GM12878 (cell line): ENCODE measurements at regions not wholly inside any gene's neighbourhood (a gene's known extent, or its start where the extent isn't known, plus 50 kb on each side); places are given as distances from the start of the nearest gene placed in this dataset.

ENCODE experiments used
- ATAC-seq: fragments of 200-7000 bp; cut with Tn5 transposase; 3 replicates; pipeline ENCODE4 v1.9.1; 2020; ENCODE audit warnings: mild to moderate bottlenecking, moderate library complexity
- BruUV-seq: library from RNA; stranded (reverse); fragments of 400-500 nt; replicated peaks from 2 replicates; lab custom pipeline; 2021; lab: Mats Ljungman, UMichigan
- CTCF ChIA-PET: fragments of 300-600 bp; sonication (Branson Sonifier 250); formaldehyde crosslinking; extraction: SDS; loops from one replicate; lab custom pipeline; 2021; ENCODE audit warnings: inconsistent platforms; lab: Yijun Ruan, JAX
- POLR2A ChIA-PET: fragments of 350-600 bp; formaldehyde crosslinking; extraction: SDS; loops from one replicate; lab custom pipeline; 2021; ENCODE audit warnings: inconsistent platforms; lab: Charles Lee
- RAD21 ChIA-PET: fragments of 300-600 bp; sonication (Branson Sonifier 250); formaldehyde crosslinking; loops from one replicate; lab custom pipeline; 2023; ENCODE audit warnings: antibody characterized with exemption; ENCODE audit not compliant: unreplicated experiment; lab: Charles Lee
- SMC1A ChIA-PET: fragments of 300-600 bp; sonication (Branson Sonifier 250); formaldehyde crosslinking; loops from one replicate; lab custom pipeline; 2023; ENCODE audit not compliant: unreplicated experiment, uncharacterized antibody; lab: Charles Lee
- DNase-seq: peaks from one replicate; pipeline ENCODE4 v3.0.0-alpha.2; 2011; ENCODE audit warnings: low read depth, low spot score
- FAIRE-seq: peaks from 3 replicates; lab custom pipeline; 2011; peaks lifted over from hg19 to GRCh38; lab: Jason Lieb, UNC
- H2AFZ ChIP-seq: 2 replicates; pipeline ENCODE4 v1.6.0; 2011; ENCODE audit warnings: low read depth, low read length, control low read depth; ENCODE audit not compliant: control insufficient read depth
- H3K27ac ChIP-seq: 2 replicates; pipeline ENCODE4 v1.5.1; 2011; ENCODE audit warnings: control low read depth; ENCODE audit not compliant: control insufficient read depth, insufficient read depth
- H3K27me3 ChIP-seq, 2 experiments: replicated peaks in 1 of 2; 2 replicates each; pipeline versions ENCODE4 v1.6.0 to v1.6.1; 2011; ENCODE audit warnings: low read length in 1 of 2; ENCODE audit not compliant: control insufficient read depth in 2 of 2, insufficient read depth in 2 of 2
- H3K36me3 ChIP-seq, 2 experiments: 2 replicates each; pipeline ENCODE4 v1.5.1; 2011; ENCODE audit warnings: low read length in 1 of 2; ENCODE audit not compliant: control insufficient read depth in 2 of 2, insufficient read depth in 2 of 2
- H3K4me1 ChIP-seq: 2 replicates; pipeline ENCODE4 v1.6.1; 2011; ENCODE audit warnings: mild to moderate bottlenecking, low read length, moderate library complexity, mixed read lengths; ENCODE audit not compliant: control insufficient read depth, insufficient read depth
- H3K4me2 ChIP-seq: 2 replicates; pipeline ENCODE4 v1.6.0; 2011; ENCODE audit warnings: control low read depth; ENCODE audit not compliant: control insufficient read depth, insufficient read depth
- H3K4me3 ChIP-seq: fragments of 200-600 bp; sonication (generic); 2 replicates; pipeline ENCODE4 v1.5.1; 2016
- H3K79me2 ChIP-seq: 2 replicates; pipeline ENCODE4 v1.6.0; 2011; ENCODE audit warnings: low read length; ENCODE audit not compliant: control insufficient read depth, insufficient read depth
- H3K9ac ChIP-seq: 2 replicates; pipeline ENCODE4 v1.8.0; 2011; ENCODE audit warnings: low read length, control low read depth, mixed read lengths; ENCODE audit not compliant: control insufficient read depth, insufficient read depth
- H3K9me3 ChIP-seq: replicated peaks from 3 replicates; pipeline ENCODE4 v1.5.1; 2011; ENCODE audit warnings: mild to moderate bottlenecking, low read length; ENCODE audit not compliant: control insufficient read depth, insufficient read depth
- H4K20me1 ChIP-seq: 2 replicates; pipeline ENCODE4 v1.6.0; 2011; ENCODE audit not compliant: control insufficient read depth, insufficient read depth
- CHD2 ChIP-seq: IDR thresholded peaks from 2 replicates; pipeline ENCODE4 v1.6.1; 2011; ENCODE audit warnings: low read depth, low read length, improper control_type of control experiment, borderline replicate concordance
- HCFC1 ChIP-seq: fragments of 150-350 bp; IDR thresholded peaks from 2 replicates; pipeline ENCODE4 v1.6.1; 2014; ENCODE audit warnings: low read length
- IKZF1 ChIP-seq: fragments of 450-650 bp; conservative IDR thresholded peaks from 2 replicates; pipeline ENCODE4 v1.6.1; 2017; ENCODE audit warnings: antibody characterized with exemption, mild to moderate bottlenecking
- JUNB ChIP-seq: IDR thresholded peaks from 2 replicates; pipeline ENCODE4 v1.6.1; 2016; ENCODE audit warnings: antibody characterized with exemption, mild to moderate bottlenecking
- NFYB ChIP-seq: IDR thresholded peaks from 2 replicates; pipeline ENCODE4 v1.6.1; 2011; ENCODE audit warnings: low read depth, mild to moderate bottlenecking, low read length, improper control_type of control experiment, moderate library complexity; ENCODE audit not compliant: insufficient read depth
- SUZ12 ChIP-seq: fragments of 200-600 bp; sonication (generic); IDR thresholded peaks from one replicate; pipeline ENCODE4 v1.6.1; 2018; ENCODE audit warnings: antibody characterized with exemption, mild to moderate bottlenecking; ENCODE audit not compliant: unreplicated experiment
- YBX1 ChIP-seq: fragments of 450-650 bp; IDR thresholded peaks from 2 replicates; pipeline ENCODE4 v1.6.1; 2016; ENCODE audit warnings: antibody characterized with exemption
- ZNF207 ChIP-seq: fragments of 450-650 bp; IDR thresholded peaks from 2 replicates; pipeline ENCODE4 v1.6.1; 2014; ENCODE audit warnings: antibody characterized with exemption, mild to moderate bottlenecking, borderline replicate concordance
- ZNF24 ChIP-seq: fragments of 450-650 bp; IDR thresholded peaks from 2 replicates; pipeline ENCODE4 v1.6.1; 2017; ENCODE audit warnings: antibody characterized with exemption, mild to moderate bottlenecking
- ZZZ3 ChIP-seq: IDR thresholded peaks from 2 replicates; pipeline ENCODE4 v1.6.1; 2011; ENCODE audit warnings: low read depth; ENCODE audit not compliant: control insufficient read depth, insufficient read length
- WGBS: methylation state at CpG from one replicate; pipeline ENCODE4 v1.1.6; 2016; ENCODE audit warnings: low lambda C conversion rate; ENCODE audit not compliant: insufficient replicate concordance, insufficient coverage; ENCODE audit errors: missing lambda C conversion rate; 5-methylcytosine and 5-hydroxymethylcytosine counted together
- in situ Hi-C: fragments of 300-500 bp; cut with MboI; formaldehyde crosslinking; loops from 9 replicates; pipeline ENCODE4 v1.14.3; 2018; ENCODE audit warnings: mixed read lengths
- intact Hi-C: fragments of 100-400 bp; cut with micrococcal nuclease; formaldehyde crosslinking; loops from one replicate; pipeline ENCODE4 v1.14.2; 2022; ENCODE audit not compliant: unreplicated experiment
- TF ChIP-seq, protein P1 (sequence below): fragments of 450-650 bp; IDR thresholded peaks from 2 replicates; pipeline ENCODE4 v1.6.1; 2017; ENCODE audit warnings: mild to moderate bottlenecking, moderate library complexity
- TF ChIP-seq, protein P2 (sequence below): fragments of 450-650 bp; IDR thresholded peaks from 2 replicates; pipeline ENCODE4 v1.6.1; 2017; ENCODE audit warnings: mild to moderate bottlenecking, moderate library complexity
- TF ChIP-seq, protein P3 (sequence below): fragments of 450-650 bp; IDR thresholded peaks from 2 replicates; pipeline ENCODE4 v1.6.1; 2018; ENCODE audit warnings: borderline replicate concordance, mild to moderate bottlenecking; ENCODE audit not compliant: partially characterized antibody

DNA sequence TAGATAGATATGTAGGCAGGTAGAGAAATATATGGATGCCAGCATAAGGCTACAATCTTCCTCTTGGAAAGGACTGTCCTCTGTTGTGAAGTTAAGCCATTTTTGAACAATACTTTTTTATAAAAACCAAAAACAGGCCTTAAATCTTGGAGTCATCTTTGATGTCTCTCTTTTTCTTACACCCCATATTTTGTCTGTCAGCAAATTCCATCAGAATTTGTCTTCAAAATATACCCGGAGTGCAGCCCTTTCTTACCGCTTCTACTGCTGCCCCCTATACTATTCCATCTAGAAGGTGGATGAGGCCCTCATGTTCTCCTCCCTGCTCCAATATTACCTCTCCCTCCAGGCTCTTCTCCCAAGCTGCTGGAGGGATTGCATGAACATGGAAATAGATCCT, 326.5 kb downstream of the HAPSTR1 start:
- intact Hi-C loops, result no loop called here
- Histone ChIP-seq H3K4me3 (no peak overlapping the region), H3K27ac (no peak overlapping the region), H3K27me3 (no peaks in the 10 kb centered on the region; a peak in 1 of 4 replicates), H3K4me1 (no peaks in the 10 kb centered on the region), H4K20me1 (no peaks in the 10 kb centered on the region; the same call in 1 of the 2 replicates), H3K9ac (no peak overlapping the region), H3K36me3 (no peaks in the 10 kb centered on the region), H3K79me2 (no peaks in the 10 kb centered on the region), H3K4me2 (no peak overlapping the region), H2AFZ (no peak overlapping the region), H3K9me3 (no peaks in the 10 kb centered on the region)
- POLR2A ChIA-PET, result no interaction called here
- BruUV-seq, result no TSS peak
- ATAC-seq (no peak), FAIRE-seq (no peak), DNase-seq (no peak)
- WGBS, result 50% methylated on average over 2 of the region's 2 CpGs
- in situ Hi-C loops, result no loop called here
- CTCF ChIA-PET, result no interaction called here
- RAD21 ChIA-PET, result no interaction called here
- SMC1A ChIA-PET, result no interaction called here
- no peak for TF ChIP-seq JUNB
- no peak for TF ChIP-seq ZZZ3
- TF ChIP-seq NFYB, result no peak
- TF ChIP-seq, protein P1, sequence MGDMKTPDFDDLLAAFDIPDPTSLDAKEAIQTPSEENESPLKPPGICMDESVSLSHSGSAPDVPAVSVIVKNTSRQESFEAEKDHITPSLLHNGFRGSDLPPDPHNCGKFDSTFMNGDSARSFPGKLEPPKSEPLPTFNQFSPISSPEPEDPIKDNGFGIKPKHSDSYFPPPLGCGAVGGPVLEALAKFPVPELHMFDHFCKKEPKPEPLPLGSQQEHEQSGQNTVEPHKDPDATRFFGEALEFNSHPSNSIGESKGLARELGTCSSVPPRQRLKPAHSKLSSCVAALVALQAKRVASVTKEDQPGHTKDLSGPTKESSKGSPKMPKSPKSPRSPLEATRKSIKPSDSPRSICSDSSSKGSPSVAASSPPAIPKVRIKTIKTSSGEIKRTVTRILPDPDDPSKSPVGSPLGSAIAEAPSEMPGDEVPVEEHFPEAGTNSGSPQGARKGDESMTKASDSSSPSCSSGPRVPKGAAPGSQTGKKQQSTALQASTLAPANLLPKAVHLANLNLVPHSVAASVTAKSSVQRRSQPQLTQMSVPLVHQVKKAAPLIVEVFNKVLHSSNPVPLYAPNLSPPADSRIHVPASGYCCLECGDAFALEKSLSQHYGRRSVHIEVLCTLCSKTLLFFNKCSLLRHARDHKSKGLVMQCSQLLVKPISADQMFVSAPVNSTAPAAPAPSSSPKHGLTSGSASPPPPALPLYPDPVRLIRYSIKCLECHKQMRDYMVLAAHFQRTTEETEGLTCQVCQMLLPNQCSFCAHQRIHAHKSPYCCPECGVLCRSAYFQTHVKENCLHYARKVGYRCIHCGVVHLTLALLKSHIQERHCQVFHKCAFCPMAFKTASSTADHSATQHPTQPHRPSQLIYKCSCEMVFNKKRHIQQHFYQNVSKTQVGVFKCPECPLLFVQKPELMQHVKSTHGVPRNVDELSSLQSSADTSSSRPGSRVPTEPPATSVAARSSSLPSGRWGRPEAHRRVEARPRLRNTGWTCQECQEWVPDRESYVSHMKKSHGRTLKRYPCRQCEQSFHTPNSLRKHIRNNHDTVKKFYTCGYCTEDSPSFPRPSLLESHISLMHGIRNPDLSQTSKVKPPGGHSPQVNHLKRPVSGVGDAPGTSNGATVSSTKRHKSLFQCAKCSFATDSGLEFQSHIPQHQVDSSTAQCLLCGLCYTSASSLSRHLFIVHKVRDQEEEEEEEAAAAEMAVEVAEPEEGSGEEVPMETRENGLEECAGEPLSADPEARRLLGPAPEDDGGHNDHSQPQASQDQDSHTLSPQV, result no peak
- TF ChIP-seq, protein P2, sequence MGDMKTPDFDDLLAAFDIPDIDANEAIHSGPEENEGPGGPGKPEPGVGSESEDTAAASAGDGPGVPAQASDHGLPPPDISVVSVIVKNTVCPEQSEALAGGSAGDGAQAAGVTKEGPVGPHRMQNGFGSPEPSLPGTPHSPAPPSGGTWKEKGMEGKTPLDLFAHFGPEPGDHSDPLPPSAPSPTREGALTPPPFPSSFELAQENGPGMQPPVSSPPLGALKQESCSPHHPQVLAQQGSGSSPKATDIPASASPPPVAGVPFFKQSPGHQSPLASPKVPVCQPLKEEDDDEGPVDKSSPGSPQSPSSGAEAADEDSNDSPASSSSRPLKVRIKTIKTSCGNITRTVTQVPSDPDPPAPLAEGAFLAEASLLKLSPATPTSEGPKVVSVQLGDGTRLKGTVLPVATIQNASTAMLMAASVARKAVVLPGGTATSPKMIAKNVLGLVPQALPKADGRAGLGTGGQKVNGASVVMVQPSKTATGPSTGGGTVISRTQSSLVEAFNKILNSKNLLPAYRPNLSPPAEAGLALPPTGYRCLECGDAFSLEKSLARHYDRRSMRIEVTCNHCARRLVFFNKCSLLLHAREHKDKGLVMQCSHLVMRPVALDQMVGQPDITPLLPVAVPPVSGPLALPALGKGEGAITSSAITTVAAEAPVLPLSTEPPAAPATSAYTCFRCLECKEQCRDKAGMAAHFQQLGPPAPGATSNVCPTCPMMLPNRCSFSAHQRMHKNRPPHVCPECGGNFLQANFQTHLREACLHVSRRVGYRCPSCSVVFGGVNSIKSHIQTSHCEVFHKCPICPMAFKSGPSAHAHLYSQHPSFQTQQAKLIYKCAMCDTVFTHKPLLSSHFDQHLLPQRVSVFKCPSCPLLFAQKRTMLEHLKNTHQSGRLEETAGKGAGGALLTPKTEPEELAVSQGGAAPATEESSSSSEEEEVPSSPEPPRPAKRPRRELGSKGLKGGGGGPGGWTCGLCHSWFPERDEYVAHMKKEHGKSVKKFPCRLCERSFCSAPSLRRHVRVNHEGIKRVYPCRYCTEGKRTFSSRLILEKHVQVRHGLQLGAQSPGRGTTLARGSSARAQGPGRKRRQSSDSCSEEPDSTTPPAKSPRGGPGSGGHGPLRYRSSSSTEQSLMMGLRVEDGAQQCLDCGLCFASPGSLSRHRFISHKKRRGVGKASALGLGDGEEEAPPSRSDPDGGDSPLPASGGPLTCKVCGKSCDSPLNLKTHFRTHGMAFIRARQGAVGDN, result no peak
- no peak for TF ChIP-seq ZNF24
- no peak for TF ChIP-seq ZNF207
- TF ChIP-seq HCFC1, result no peak
- TF ChIP-seq, protein P3, sequence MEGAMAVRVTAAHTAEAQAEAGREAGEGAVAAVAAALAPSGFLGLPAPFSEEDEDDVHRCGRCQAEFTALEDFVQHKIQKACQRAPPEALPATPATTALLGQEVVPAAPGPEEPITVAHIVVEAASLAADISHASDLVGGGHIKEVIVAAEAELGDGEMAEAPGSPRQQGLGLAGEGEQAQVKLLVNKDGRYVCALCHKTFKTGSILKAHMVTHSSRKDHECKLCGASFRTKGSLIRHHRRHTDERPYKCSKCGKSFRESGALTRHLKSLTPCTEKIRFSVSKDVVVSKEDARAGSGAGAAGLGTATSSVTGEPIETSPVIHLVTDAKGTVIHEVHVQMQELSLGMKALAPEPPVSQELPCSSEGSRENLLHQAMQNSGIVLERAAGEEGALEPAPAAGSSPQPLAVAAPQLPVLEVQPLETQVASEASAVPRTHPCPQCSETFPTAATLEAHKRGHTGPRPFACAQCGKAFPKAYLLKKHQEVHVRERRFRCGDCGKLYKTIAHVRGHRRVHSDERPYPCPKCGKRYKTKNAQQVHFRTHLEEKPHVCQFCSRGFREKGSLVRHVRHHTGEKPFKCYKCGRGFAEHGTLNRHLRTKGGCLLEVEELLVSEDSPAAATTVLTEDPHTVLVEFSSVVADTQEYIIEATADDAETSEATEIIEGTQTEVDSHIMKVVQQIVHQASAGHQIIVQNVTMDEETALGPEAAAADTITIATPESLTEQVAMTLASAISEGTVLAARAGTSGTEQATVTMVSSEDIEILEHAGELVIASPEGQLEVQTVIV, result no peak
- no peak for TF ChIP-seq YBX1
- no peak for TF ChIP-seq CHD2
- TF ChIP-seq SUZ12, result no peak
- no peak for TF ChIP-seq IKZF1
